SW480 (cell line): ENCODE measurements at regions not wholly inside any gene's neighbourhood (a gene's known extent, or its start where the extent isn't known, plus 50 kb on each side); places are given as distances from the start of the nearest gene placed in this dataset.
"Not testable (repeated sequence)": the region's sequence is repeated elsewhere in the genome, so short reads cannot be mapped to it uniquely, and the experiment has no call there.

ENCODE experiments used
- DNase-seq: peaks from one replicate; pipeline ENCODE4 v3.0.0-alpha.2; 2016; ENCODE audit warnings: low spot score

- no peak for DNase-seq
Measured at GRCh38 chr2:53490659-53491058, 276.9 kb upstream of the CHAC2 start.

GRCh38 chr2:53486185-53486899 is 281.3 kb upstream of the CHAC2 start:
- not testable (repeated sequence) for DNase-seq

GRCh38 chr2:53485021-53485728 is 282.4 kb upstream of the CHAC2 start:
- DNase-seq = no peak

GRCh38 chr2:53484531-53484930 is 283.1 kb upstream of the CHAC2 start:
- DNase-seq = no peak

- DNase-seq = no peak
Measured at GRCh38 chr2:53477517-53477916, 290.1 kb upstream of the CHAC2 start.

GRCh38 chr2:53476834-53477233 is 290.8 kb upstream of the CHAC2 start:
- no peak for DNase-seq

- no peak for DNase-seq
Measured at GRCh38 chr2:53475766-53476165, 291.8 kb upstream of the CHAC2 start.

GRCh38 chr2:53475321-53475720 is 292.3 kb upstream of the CHAC2 start:
- no peak for DNase-seq

- no peak for DNase-seq
Measured at GRCh38 chr2:53474914-53475313, 292.7 kb upstream of the CHAC2 start.

GRCh38 chr2:53473775-53474311 is 293.8 kb upstream of the CHAC2 start:
- DNase-seq = no peak

- DNase-seq = peak; percentile 34
Measured at GRCh38 chr2:53473236-53473635, 294.4 kb upstream of the CHAC2 start.

- no peak for DNase-seq
Measured at GRCh38 chr2:53467467-53468180, 300.0 kb upstream of the CHAC2 start.

GRCh38 chr2:53463806-53464726 is 303.5 kb upstream of the CHAC2 start:
- no peak for DNase-seq

GRCh38 chr2:53460937-53461336 is 306.7 kb upstream of the CHAC2 start:
- DNase-seq = no peak

- no peak for DNase-seq
Measured at GRCh38 chr2:53460347-53460746, 307.3 kb upstream of the CHAC2 start.

- no peak for DNase-seq
Measured at GRCh38 chr2:53455094-53455493, 312.5 kb upstream of the CHAC2 start.

- peak; percentile 60 for DNase-seq
Measured at GRCh38 chr2:53452957-53453748, 314.5 kb upstream of the CHAC2 start.

GRCh38 chr2:53452400-53452799 is 315.2 kb upstream of the CHAC2 start:
- DNase-seq = peak; percentile 24

GRCh38 chr2:53450923-53451322 is 316.7 kb upstream of the CHAC2 start:
- DNase-seq = no peak

GRCh38 chr2:53448591-53448990 is 319.0 kb upstream of the CHAC2 start:
- no peak for DNase-seq

GRCh38 chr2:53448086-53448485 is 319.5 kb upstream of the CHAC2 start:
- DNase-seq = no peak
